Common myeloid progenitor, CD34-positive (primary cell): ENCODE measurements at regions not wholly inside any gene's neighbourhood (a gene's known extent, or its start where the extent isn't known, plus 50 kb on each side); places are given as distances from the start of the nearest gene placed in this dataset.

Experiments used
- CTCF ChIA-PET: fragments of 350-600 bp; sonication (Branson Sonifier 250); formaldehyde crosslinking; loops from one replicate; lab custom pipeline; 2021; ENCODE audit warnings: antibody characterized with exemption; lab: Charles Lee
- POLR2A ChIA-PET: fragments of 350-600 bp; sonication (Branson Sonifier 250); formaldehyde crosslinking; loops from one replicate; lab custom pipeline; 2021; ENCODE audit warnings: antibody characterized with exemption; lab: Charles Lee
- DNase-seq, 3 donors: peaks; one replicate each; pipeline versions ENCODE4 v3.0.0 to v3.0.0-alpha.2; 2013
- H3K27ac ChIP-seq, 2 experiments: 1 replicate in 1 of 2; 2 replicates in 1 of 2; pipeline ENCODE4 v1.7.0; 2013; ENCODE audit warnings: inconsistent platforms in 2 of 2, low read length in 2 of 2, mild to moderate bottlenecking in 2 of 2, low read depth in 1 of 2, moderate library complexity in 1 of 2; ENCODE audit not compliant: severe bottlenecking in 2 of 2, insufficient read depth in 1 of 2, poor library complexity in 1 of 2
- H3K27me3 ChIP-seq, 5 experiments: replicated peaks in 2 of 5; 1 replicate in 3 of 5; 2 replicates in 2 of 5; pipeline versions ENCODE4 v1.6.1 to v1.7.0; 2013; ENCODE audit warnings: low read length in 4 of 5, mild to moderate bottlenecking in 2 of 5, moderate library complexity in 2 of 5, inconsistent platforms in 1 of 5; ENCODE audit not compliant: insufficient read depth in 5 of 5, control insufficient read depth in 4 of 5
- H3K36me3 ChIP-seq, 4 experiments: 1 replicate in 2 of 4; 2 replicates in 2 of 4; pipeline versions ENCODE4 v1.6.1 to v1.7.0; 2013; ENCODE audit warnings: low read length in 3 of 4, control low read depth in 1 of 4, mild to moderate bottlenecking in 1 of 4; ENCODE audit not compliant: control insufficient read depth in 4 of 4, insufficient read depth in 4 of 4
- H3K4me1 ChIP-seq, 4 experiments: 1 replicate in 3 of 4; 2 replicates in 1 of 4; pipeline versions ENCODE4 v1.6.1 to v1.7.1; 2013; ENCODE audit warnings: low read length in 3 of 4, mild to moderate bottlenecking in 3 of 4, control low read depth in 1 of 4, inconsistent platforms in 1 of 4, moderate library complexity in 1 of 4; ENCODE audit not compliant: control insufficient read depth in 4 of 4, insufficient read depth in 4 of 4; ENCODE audit errors: control extremely low read depth in 1 of 4
- H3K4me3 ChIP-seq, 7 experiments: 1 replicate in 4 of 7; 2 replicates in 3 of 7; pipeline versions ENCODE4 v1.5.1 to v1.7.0; 2013; ENCODE audit warnings: mild to moderate bottlenecking in 7 of 7, low read length in 6 of 7, moderate library complexity in 6 of 7, inconsistent platforms in 2 of 7, low read depth in 2 of 7, control low read depth in 1 of 7; ENCODE audit not compliant: insufficient read depth in 4 of 7, control insufficient read depth in 1 of 7; ENCODE audit errors: extremely low read depth in 1 of 7
- H3K9me3 ChIP-seq, 5 experiments: 1 replicate in 4 of 5; 2 replicates in 1 of 5; pipeline versions ENCODE4 v1.6.1 to v1.7.1; 2013; ENCODE audit warnings: low read length in 4 of 5, mild to moderate bottlenecking in 2 of 5, inconsistent platforms in 1 of 5, low read depth in 1 of 5, moderate library complexity in 1 of 5; ENCODE audit not compliant: control insufficient read depth in 4 of 5, insufficient read depth in 2 of 5; ENCODE audit errors: control extremely low read depth in 1 of 5
- WGBS: methylation state at CpG from one replicate; pipeline ENCODE4 v1.1.5; 2013; ENCODE audit not compliant: insufficient coverage; 5-methylcytosine and 5-hydroxymethylcytosine counted together

- DNase-seq, result no peak
- CTCF ChIA-PET, result no interaction called here
- Histone ChIP-seq H3K27ac (no peak overlapping the region), H3K4me1 (no peaks in the 10 kb centered on the region), H3K4me3 (no peak overlapping the region), H3K27me3 (peaks cover 0 to 4% (median 0%) of the 10 kb centered on the region in 5 experiments), H3K36me3 (no peaks in the 10 kb centered on the region), H3K9me3 (no peaks in the 10 kb centered on the region)
- POLR2A ChIA-PET, result no interaction called here
These were observed 117.0 kb downstream of the TTC8 start for GRCh38 chr14:88941414-88941813.

- H3K4me3 ChIP-seq, result no peak overlapping the region
- no peak for DNase-seq
- peaks cover 0 to 23% (median 2%) of the 10 kb centered on the region in 5 experiments for H3K9me3 ChIP-seq
- no peaks in the 10 kb centered on the region for H3K36me3 ChIP-seq
- 80% methylated on average over 4 of the region's 7 CpGs for WGBS
- peaks cover 0 to 4% (median 0%) of the 10 kb centered on the region in 5 experiments for H3K27me3 ChIP-seq
- ChIA-PET POLR2A (no interaction called here), CTCF (no interaction called here)
- no peak overlapping the region for H3K27ac ChIP-seq
- no peaks in the 10 kb centered on the region for H3K4me1 ChIP-seq
These were observed 123.5 kb downstream of the TTC8 start for GRCh38 chr14:88947646-88948598.

GRCh38 chr14:88950069-88950468 is 125.6 kb downstream of the TTC8 start:
- Histone ChIP-seq H3K27me3 (peaks cover 0 to 4% (median 0%) of the 10 kb centered on the region in 5 experiments), H3K36me3 (no peaks in the 10 kb centered on the region), H3K9me3 (peaks cover 0 to 24% (median 4%) of the 10 kb centered on the region in 5 experiments), H3K4me1 (no peaks in the 10 kb centered on the region), H3K27ac (no peak overlapping the region), H3K4me3 (no peak overlapping the region)
- no peak for DNase-seq
- POLR2A ChIA-PET, result no interaction called here
- CTCF ChIA-PET, result no interaction called here
- WGBS, result 83% methylated on average over 2 of the region's 2 CpGs

- H3K36me3 ChIP-seq, result no peaks in the 10 kb centered on the region
- no peak overlapping the region for H3K4me3 ChIP-seq
- H3K27ac ChIP-seq, result no peak overlapping the region
- no peak for DNase-seq
- ChIA-PET CTCF (no interaction called here), POLR2A (no interaction called here)
- WGBS, result 65% methylated on average over 2 of the region's 3 CpGs
- no peaks in the 10 kb centered on the region for H3K4me1 ChIP-seq
- H3K27me3 ChIP-seq, result peaks cover 0 to 2% (median 0%) of the 10 kb centered on the region in 5 experiments
- H3K9me3 ChIP-seq, result peaks cover 0 to 24% (median 4%) of the 10 kb centered on the region in 5 experiments
These were observed 126.9 kb downstream of the TTC8 start for GRCh38 chr14:88951370-88951769.

- Histone ChIP-seq H3K4me1 (no peaks in the 10 kb centered on the region), H3K36me3 (no peaks in the 10 kb centered on the region), H3K9me3 (peaks cover 0 to 24% (median 4%) of the 10 kb centered on the region in 5 experiments), H3K27ac (no peak overlapping the region), H3K4me3 (no peak overlapping the region), H3K27me3 (peaks cover 0 to 2% (median 0%) of the 10 kb centered on the region in 5 experiments)
- CTCF ChIA-PET, result no interaction called here
- POLR2A ChIA-PET, result no interaction called here
- 88% methylated on average over 4 of the region's 7 CpGs for WGBS
- no peak for DNase-seq
These were observed 128.4 kb downstream of the TTC8 start for GRCh38 chr14:88952901-88953300.

- 100% methylated on average over 1 of the region's 2 CpGs for WGBS
- no peaks in the 10 kb centered on the region for H3K27me3 ChIP-seq
- no peaks in the 10 kb centered on the region for H3K4me1 ChIP-seq
- ChIA-PET POLR2A (no interaction called here), CTCF (no interaction called here)
- no peak overlapping the region for H3K4me3 ChIP-seq
- peaks cover 0 to 21% (median 4%) of the 10 kb centered on the region in 5 experiments for H3K9me3 ChIP-seq
- H3K27ac ChIP-seq, result no peak overlapping the region
- H3K36me3 ChIP-seq, result no peaks in the 10 kb centered on the region
- no peak for DNase-seq
These were observed 131.0 kb downstream of the TTC8 start for GRCh38 chr14:88955455-88955854.

GRCh38 chr14:88960496-88960895 is 136.0 kb downstream of the TTC8 start:
- Histone ChIP-seq H3K4me1 (no peaks in the 10 kb centered on the region), H3K9me3 (no peaks in the 10 kb centered on the region), H3K27ac (no peak overlapping the region), H3K36me3 (no peaks in the 10 kb centered on the region), H3K27me3 (peaks cover 0 to 4% (median 0%) of the 10 kb centered on the region in 5 experiments), H3K4me3 (no peak overlapping the region)
- ChIA-PET POLR2A (no interaction called here), CTCF (no interaction called here)
- DNase-seq, result no peak
- 88% methylated on average over 2 of the region's 5 CpGs for WGBS
